Endothelial cell (in vitro differentiated cells): ENCODE measurements at regions not wholly inside any gene's neighbourhood (a gene's known extent, or its start where the extent isn't known, plus 50 kb on each side); places are given as distances from the start of the nearest gene placed in this dataset.
"Not testable (repeated sequence)": the region's sequence is repeated elsewhere in the genome, so short reads cannot be mapped to it uniquely, and the experiment has no call there.

Experiments
- DNase-seq: peaks from one replicate; pipeline ENCODE4 v3.0.0; 2021; ENCODE audit warnings: low spot score
- H3K27ac Mint-ChIP-seq: one replicate; pipeline ENCODE4 v1.8.0; 2021; ENCODE audit warnings: mixed read lengths, inconsistent platforms; ENCODE audit not compliant: unreplicated experiment
- H3K27me3 Mint-ChIP-seq: one replicate; pipeline ENCODE4 v1.8.0; 2021; ENCODE audit warnings: mild to moderate bottlenecking, moderate library complexity, mixed read lengths, inconsistent platforms; ENCODE audit not compliant: unreplicated experiment
- H3K36me3 Mint-ChIP-seq: one replicate; pipeline ENCODE4 v1.8.0; 2021; ENCODE audit warnings: mild to moderate bottlenecking, low read depth, mixed read lengths, inconsistent platforms; ENCODE audit not compliant: unreplicated experiment
- H3K4me1 Mint-ChIP-seq: one replicate; pipeline ENCODE4 v1.8.0; 2021; ENCODE audit warnings: mild to moderate bottlenecking, mixed read lengths, inconsistent platforms; ENCODE audit not compliant: unreplicated experiment
- H3K4me3 Mint-ChIP-seq: one replicate; pipeline ENCODE4 v1.8.0; 2021; ENCODE audit warnings: mild to moderate bottlenecking, mixed read lengths, inconsistent platforms; ENCODE audit not compliant: unreplicated experiment
- H3K9me3 Mint-ChIP-seq: one replicate; pipeline ENCODE4 v1.8.0; 2021; ENCODE audit warnings: mixed read lengths, inconsistent platforms; ENCODE audit not compliant: unreplicated experiment
- TF ChIP-seq, protein P1 (sequence below): fragments of 200-600 bp; sonication (generic); IDR thresholded peaks from one replicate; pipeline ENCODE4 v1.5.0; 2021; ENCODE audit warnings: antibody characterized with exemption; ENCODE audit not compliant: unreplicated experiment

DNA sequence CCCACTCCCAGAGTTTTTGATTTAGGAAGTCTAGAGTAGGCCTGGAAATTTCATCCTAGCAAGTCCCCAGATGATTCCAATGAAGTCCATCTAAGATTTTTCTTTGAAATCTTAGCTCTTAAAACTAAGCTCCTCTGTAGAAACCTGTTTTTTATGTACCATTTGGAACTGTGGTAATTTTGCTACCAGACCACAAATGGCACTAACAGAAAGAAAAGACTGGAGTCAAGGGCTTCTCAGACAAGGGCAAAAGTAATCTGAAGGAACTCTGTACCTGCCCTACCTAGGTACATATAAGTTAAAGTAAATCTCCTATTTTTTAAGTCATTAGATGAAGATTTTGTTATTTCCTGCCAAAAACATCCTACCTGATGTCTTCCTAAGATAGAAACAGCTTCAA, 155.0 kb upstream of the HTR1E start:
- H3K9me3 Mint-ChIP-seq, result no peaks in the 10 kb centered on the region
- no peak for DNase-seq
- TF ChIP-seq, protein P1, sequence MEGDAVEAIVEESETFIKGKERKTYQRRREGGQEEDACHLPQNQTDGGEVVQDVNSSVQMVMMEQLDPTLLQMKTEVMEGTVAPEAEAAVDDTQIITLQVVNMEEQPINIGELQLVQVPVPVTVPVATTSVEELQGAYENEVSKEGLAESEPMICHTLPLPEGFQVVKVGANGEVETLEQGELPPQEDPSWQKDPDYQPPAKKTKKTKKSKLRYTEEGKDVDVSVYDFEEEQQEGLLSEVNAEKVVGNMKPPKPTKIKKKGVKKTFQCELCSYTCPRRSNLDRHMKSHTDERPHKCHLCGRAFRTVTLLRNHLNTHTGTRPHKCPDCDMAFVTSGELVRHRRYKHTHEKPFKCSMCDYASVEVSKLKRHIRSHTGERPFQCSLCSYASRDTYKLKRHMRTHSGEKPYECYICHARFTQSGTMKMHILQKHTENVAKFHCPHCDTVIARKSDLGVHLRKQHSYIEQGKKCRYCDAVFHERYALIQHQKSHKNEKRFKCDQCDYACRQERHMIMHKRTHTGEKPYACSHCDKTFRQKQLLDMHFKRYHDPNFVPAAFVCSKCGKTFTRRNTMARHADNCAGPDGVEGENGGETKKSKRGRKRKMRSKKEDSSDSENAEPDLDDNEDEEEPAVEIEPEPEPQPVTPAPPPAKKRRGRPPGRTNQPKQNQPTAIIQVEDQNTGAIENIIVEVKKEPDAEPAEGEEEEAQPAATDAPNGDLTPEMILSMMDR, result no peak
- no peak overlapping the region for H3K27ac Mint-ChIP-seq
- H3K4me3 Mint-ChIP-seq, result no peak overlapping the region
- no peaks in the 10 kb centered on the region for H3K27me3 Mint-ChIP-seq
- no peaks in the 10 kb centered on the region for H3K4me1 Mint-ChIP-seq
- no peaks in the 10 kb centered on the region for H3K36me3 Mint-ChIP-seq

DNA sequence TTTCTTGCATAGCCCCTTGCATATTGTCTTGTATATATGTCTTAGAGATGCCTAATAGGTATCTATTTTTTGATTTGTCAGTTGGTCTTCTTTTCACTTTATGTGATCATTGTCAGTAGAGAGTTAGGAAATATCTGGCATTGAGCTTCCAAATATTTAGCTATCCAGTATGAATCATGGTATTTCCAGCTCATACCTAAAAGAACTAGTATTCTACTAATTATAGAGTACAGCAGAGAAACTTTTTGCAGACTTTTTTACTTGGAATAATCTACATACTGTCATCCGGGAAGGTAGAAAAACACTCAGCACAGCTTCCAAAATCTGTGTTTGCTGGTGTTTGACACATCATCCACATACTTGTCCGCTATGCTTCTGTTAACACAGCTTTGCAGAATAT, 156.4 kb upstream of the HTR1E start:
- Mint-ChIP-seq H3K9me3 (no peaks in the 10 kb centered on the region), H3K27me3 (no peaks in the 10 kb centered on the region), H3K36me3 (no peaks in the 10 kb centered on the region), H3K4me3 (no peak overlapping the region), H3K4me1 (no peaks in the 10 kb centered on the region), H3K27ac (no peak overlapping the region)
- TF ChIP-seq, protein P1, result no peak
- no peak for DNase-seq

DNA sequence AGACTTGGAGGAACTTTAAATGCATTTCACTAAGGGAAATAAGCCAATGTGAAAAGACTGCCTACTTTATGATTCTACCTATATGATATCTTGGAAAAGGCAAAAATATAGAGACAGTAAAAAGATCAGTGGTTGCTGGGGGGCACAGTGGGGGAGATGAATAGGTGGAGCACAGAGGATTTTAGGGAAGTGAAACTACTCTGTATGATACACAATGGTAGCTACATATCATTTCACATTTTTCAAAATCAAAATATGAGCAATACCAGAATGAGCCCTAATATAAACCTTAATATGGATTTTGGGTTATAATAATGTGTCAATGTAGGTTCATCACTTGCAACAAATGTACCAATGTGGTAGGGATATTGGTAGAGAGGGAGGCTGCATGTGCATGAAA, 161.4 kb upstream of the HTR1E start:
- DNase-seq, result no peak
- H3K27me3 Mint-ChIP-seq, result no peaks in the 10 kb centered on the region
- no peak overlapping the region for H3K4me3 Mint-ChIP-seq
- no peak overlapping the region for H3K27ac Mint-ChIP-seq
- no peaks in the 10 kb centered on the region for H3K36me3 Mint-ChIP-seq
- H3K4me1 Mint-ChIP-seq, result no peaks in the 10 kb centered on the region
- TF ChIP-seq, protein P1, result no peak
- no peaks in the 10 kb centered on the region for H3K9me3 Mint-ChIP-seq

GRCh38 chr6:86765211-86765610, 172.1 kb upstream of the HTR1E start:
- DNase-seq, result no peak
- H3K27ac Mint-ChIP-seq, result no peak overlapping the region
- H3K4me1 Mint-ChIP-seq, result no peaks in the 10 kb centered on the region
- no peaks in the 10 kb centered on the region for H3K36me3 Mint-ChIP-seq
- H3K27me3 Mint-ChIP-seq, result no peaks in the 10 kb centered on the region
- TF ChIP-seq, protein P1, result no peak
- peaks cover 11% of the 10 kb centered on the region for H3K9me3 Mint-ChIP-seq
- H3K4me3 Mint-ChIP-seq, result no peak overlapping the region

DNA sequence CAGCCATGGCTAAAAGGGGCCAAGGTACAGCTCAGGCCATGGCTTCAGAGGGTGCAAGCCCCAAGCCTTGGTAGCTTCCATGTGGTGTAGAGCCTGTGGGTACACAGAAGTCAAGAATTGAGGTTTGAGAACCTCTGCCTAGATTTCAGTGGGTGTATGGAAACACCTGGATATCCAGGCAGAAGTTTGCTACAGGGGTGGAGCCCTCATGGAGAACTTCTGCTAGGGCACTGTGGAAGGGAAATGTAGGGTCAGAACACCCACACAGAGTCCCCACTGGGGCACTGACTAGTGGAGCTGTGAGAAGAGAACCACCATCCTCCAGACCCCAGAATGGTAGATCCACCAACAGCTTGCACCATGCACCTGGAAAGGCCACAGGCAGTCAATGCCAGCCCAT, 177.4 kb upstream of the HTR1E start:
- H3K27ac Mint-ChIP-seq, DNase-seq, H3K36me3 Mint-ChIP-seq, H3K27me3 Mint-ChIP-seq, H3K9me3 Mint-ChIP-seq, H3K4me3 Mint-ChIP-seq, H3K4me1 Mint-ChIP-seq: not testable (repeated sequence)
